ENCODE measurements at regions not wholly inside any gene's neighbourhood (a gene's known extent, or its start where the extent isn't known, plus 50 kb on each side); places are given as distances from the start of the nearest gene placed in this dataset.

DNA sequence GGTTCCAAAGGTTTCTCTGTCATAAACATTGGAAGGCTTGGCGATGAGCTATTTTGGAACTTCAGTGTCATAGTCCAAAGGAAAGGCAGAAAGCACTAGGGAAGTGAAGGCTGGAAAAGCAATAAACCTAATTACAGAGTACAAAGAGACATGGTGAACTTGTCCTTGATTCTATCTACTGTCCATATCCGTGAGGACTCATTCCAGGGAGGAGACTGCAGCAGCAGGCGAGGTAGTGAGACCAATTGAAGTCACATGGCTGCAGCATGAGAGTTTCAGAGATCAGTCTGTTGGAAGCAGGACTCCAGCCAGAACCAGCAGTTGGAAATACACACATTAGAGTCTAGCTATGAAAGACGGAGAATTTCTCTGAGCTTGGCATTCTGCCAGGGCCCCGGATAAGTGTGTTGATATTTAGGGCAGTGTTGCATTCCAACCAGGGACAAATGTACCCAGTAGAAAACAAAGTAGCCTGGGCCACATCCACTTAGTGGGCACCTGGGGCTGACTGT lies 54.1 kb upstream of the ARHGAP42 start:
- DNase-seq (peak; percentile 10), ATAC-seq (no peak)
- no peaks in the 10 kb centered on the region for H3F3A ChIP-seq (ENCODE audit: low read length, unreplicated experiment)
- H3K79me2 ChIP-seq (ENCODE audit: low read length): no peaks in the 10 kb centered on the region
- no peak overlapping the region for H3K27ac ChIP-seq (ENCODE audit: low read length)
- no TSS peak for BruUV-seq (replicated peaks)
- no peak overlapping the region for H2AFZ ChIP-seq (ENCODE audit: low read length)
- H3K9me3 ChIP-seq (ENCODE audit: low read length): no peaks in the 10 kb centered on the region
- intact Hi-C loops (cut with micrococcal nuclease): no loop called here
- 0 out of 2 replicates have a peak, but pooled peaks cover 2% of the 10 kb centered on the region for H3K9me2 ChIP-seq (replicated peaks; ENCODE audit: low read length)
- TF ChIP-seq, protein P1, sequence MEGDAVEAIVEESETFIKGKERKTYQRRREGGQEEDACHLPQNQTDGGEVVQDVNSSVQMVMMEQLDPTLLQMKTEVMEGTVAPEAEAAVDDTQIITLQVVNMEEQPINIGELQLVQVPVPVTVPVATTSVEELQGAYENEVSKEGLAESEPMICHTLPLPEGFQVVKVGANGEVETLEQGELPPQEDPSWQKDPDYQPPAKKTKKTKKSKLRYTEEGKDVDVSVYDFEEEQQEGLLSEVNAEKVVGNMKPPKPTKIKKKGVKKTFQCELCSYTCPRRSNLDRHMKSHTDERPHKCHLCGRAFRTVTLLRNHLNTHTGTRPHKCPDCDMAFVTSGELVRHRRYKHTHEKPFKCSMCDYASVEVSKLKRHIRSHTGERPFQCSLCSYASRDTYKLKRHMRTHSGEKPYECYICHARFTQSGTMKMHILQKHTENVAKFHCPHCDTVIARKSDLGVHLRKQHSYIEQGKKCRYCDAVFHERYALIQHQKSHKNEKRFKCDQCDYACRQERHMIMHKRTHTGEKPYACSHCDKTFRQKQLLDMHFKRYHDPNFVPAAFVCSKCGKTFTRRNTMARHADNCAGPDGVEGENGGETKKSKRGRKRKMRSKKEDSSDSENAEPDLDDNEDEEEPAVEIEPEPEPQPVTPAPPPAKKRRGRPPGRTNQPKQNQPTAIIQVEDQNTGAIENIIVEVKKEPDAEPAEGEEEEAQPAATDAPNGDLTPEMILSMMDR (conservative IDR thresholded peaks at IDR 0.05; ENCODE audit: low read depth, low read length): no peak
- TF ChIP-seq EZH2phosphoT487 (IDR thresholded peaks at IDR 0.05; ENCODE audit: borderline replicate concordance, low read length): no peak
- no peak for TF ChIP-seq EZH2 (IDR thresholded peaks at IDR 0.05; ENCODE audit: low read length, unreplicated experiment)
- no peaks in the 10 kb centered on the region for H3K27me3 ChIP-seq (ENCODE audit: low read length)
- CTCF ChIA-PET: no interaction called here
- no peaks in the 10 kb centered on the region for H3K36me3 ChIP-seq (ENCODE audit: low read depth, low read length)
- no peaks in the 10 kb centered on the region for H4K20me1 ChIP-seq (ENCODE audit: low read length)
- POLR2A ChIA-PET (ENCODE audit: unreplicated experiment): no interaction called here
- H3K4me1 ChIP-seq (ENCODE audit: insufficient read depth, low read length): no peaks in the 10 kb centered on the region; the same call in 1 of the 2 replicates
- no peak overlapping the region for H3K4me2 ChIP-seq (ENCODE audit: low read length)
- H3K9ac ChIP-seq (ENCODE audit: low read length): no peak overlapping the region
- H3K4me3 ChIP-seq (ENCODE audit: low read length): no peak overlapping the region

- Histone ChIP-seq H3K27ac (ENCODE audit: low read length) (no peak overlapping the region), H3K79me2 (ENCODE audit: low read length) (no peaks in the 10 kb centered on the region), H4K20me1 (ENCODE audit: low read length) (no peaks in the 10 kb centered on the region), H3K4me3 (ENCODE audit: low read length) (no peak overlapping the region), H3K9me2 (replicated peaks; ENCODE audit: low read length) (0 out of 2 replicates have a peak, but pooled peaks cover 2% of the 10 kb centered on the region), H3K9me3 (ENCODE audit: low read length) (no peaks in the 10 kb centered on the region), H3F3A (ENCODE audit: low read length, unreplicated experiment) (no peaks in the 10 kb centered on the region), H2AFZ (ENCODE audit: low read length) (no peak overlapping the region), H3K9ac (ENCODE audit: low read length) (no peak overlapping the region), H3K27me3 (ENCODE audit: low read length) (no peaks in the 10 kb centered on the region), H3K4me2 (ENCODE audit: low read length) (no peak overlapping the region), H3K4me1 (ENCODE audit: insufficient read depth, low read length) (no peaks in the 10 kb centered on the region; the same call in none of the 2 replicates), H3K36me3 (ENCODE audit: low read depth, low read length) (no peaks in the 10 kb centered on the region)
- intact Hi-C loops (cut with micrococcal nuclease): no loop called here
- BruUV-seq (replicated peaks): no TSS peak
- DNase-seq (no peak), ATAC-seq (no peak)
- ChIA-PET CTCF (no interaction called here), POLR2A (ENCODE audit: unreplicated experiment) (no interaction called here)
- TF ChIP-seq, protein P1 (conservative IDR thresholded peaks at IDR 0.05; ENCODE audit: low read depth, low read length): no peak
- TF ChIP-seq EZH2phosphoT487 (IDR thresholded peaks at IDR 0.05; ENCODE audit: borderline replicate concordance, low read length) (no peak), EZH2 (IDR thresholded peaks at IDR 0.05; ENCODE audit: low read length, unreplicated experiment) (no peak)
Observed at GRCh38 chr11:100635194-100635593, 51.9 kb upstream of the ARHGAP42 start.

DNA sequence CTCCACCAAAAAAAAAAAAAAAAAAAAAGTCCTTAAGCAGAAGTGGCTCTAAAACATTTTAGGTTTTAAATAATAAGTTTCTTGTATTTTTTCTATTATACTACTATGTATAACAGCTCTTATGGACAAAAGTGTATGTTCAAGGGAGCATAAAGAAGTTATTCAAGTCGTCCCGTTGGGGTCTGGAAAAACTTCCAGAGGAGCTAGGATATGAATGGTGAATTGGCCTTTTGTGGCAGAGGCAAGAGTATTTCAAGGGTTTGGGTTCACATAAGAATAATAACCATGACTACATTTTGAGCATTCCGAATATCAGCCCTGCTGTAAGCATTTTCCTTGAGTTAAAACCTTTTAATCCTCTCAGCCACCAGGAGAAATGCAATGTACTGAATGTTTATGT lies 50.6 kb upstream of the ARHGAP42 start:
- no peaks in the 10 kb centered on the region for H3K36me3 ChIP-seq (ENCODE audit: low read depth, low read length)
- H3K27me3 ChIP-seq (ENCODE audit: low read length): no peaks in the 10 kb centered on the region
- no peak overlapping the region for H3K27ac ChIP-seq (ENCODE audit: low read length)
- ATAC-seq (no peak), DNase-seq (no peak)
- TF ChIP-seq EZH2phosphoT487 (IDR thresholded peaks at IDR 0.05; ENCODE audit: borderline replicate concordance, low read length): no peak
- no peaks in the 10 kb centered on the region for H3K9me3 ChIP-seq (ENCODE audit: low read length)
- H3K4me3 ChIP-seq (ENCODE audit: low read length): no peak overlapping the region
- intact Hi-C loops (cut with micrococcal nuclease): no loop called here
- H3F3A ChIP-seq (ENCODE audit: low read length, unreplicated experiment): no peaks in the 10 kb centered on the region
- H3K9ac ChIP-seq (ENCODE audit: low read length): no peak overlapping the region
- H3K4me1 ChIP-seq (ENCODE audit: insufficient read depth, low read length): no peaks in the 10 kb centered on the region; the same call in none of the 2 replicates
- H3K79me2 ChIP-seq (ENCODE audit: low read length): no peaks in the 10 kb centered on the region
- H3K4me2 ChIP-seq (ENCODE audit: low read length): no peak overlapping the region
- no peaks in the 10 kb centered on the region for H4K20me1 ChIP-seq (ENCODE audit: low read length)
- ChIA-PET POLR2A (ENCODE audit: unreplicated experiment) (no interaction called here), CTCF (no interaction called here)
- H2AFZ ChIP-seq (ENCODE audit: low read length): no peak overlapping the region
- BruUV-seq (replicated peaks): no TSS peak
- H3K9me2 ChIP-seq (replicated peaks; ENCODE audit: low read length): 0 out of 2 replicates have a peak, but pooled peaks cover 2% of the 10 kb centered on the region

All from PC-3 (cell line).